WTC11 (cell line): ENCODE measurements at regions not wholly inside any gene's neighbourhood (a gene's known extent, or its start where the extent isn't known, plus 50 kb on each side); places are given as distances from the start of the nearest gene placed in this dataset.

Source experiments
- ATAC-seq: fragments of 200-7000 bp; cut with Tn5 transposase; 2 replicates; pipeline ENCODE4 v1.10.0; 2021; ENCODE audit warnings: mild to moderate bottlenecking, moderate library complexity
- CTCF ChIA-PET: fragments of 300-600 bp; sonication (Branson Sonifier 250); formaldehyde crosslinking; loops from one replicate; lab custom pipeline; 2021; ENCODE audit warnings: antibody characterized with exemption; lab: Charles Lee
- POLR2A ChIA-PET: fragments of 350-600 bp; sonication (Branson Sonifier 250); formaldehyde crosslinking; loops from one replicate; lab custom pipeline; 2021; ENCODE audit warnings: antibody characterized with exemption; lab: Charles Lee
- DNase-seq: peaks from one replicate; pipeline ENCODE4 v3.0.0; 2021; ENCODE audit warnings: low spot score
- H3K27ac Mint-ChIP-seq: 2 replicates; pipeline ENCODE4 v1.8.0; 2021; ENCODE audit warnings: mixed read lengths
- H3K27me3 Mint-ChIP-seq: 2 replicates; pipeline ENCODE4 v1.8.0; 2021; ENCODE audit warnings: low read depth, mild to moderate bottlenecking, moderate library complexity, mixed read lengths
- H3K36me3 Mint-ChIP-seq: 2 replicates; pipeline ENCODE4 v1.8.0; 2021; ENCODE audit warnings: mixed read lengths
- H3K4me1 Mint-ChIP-seq: 2 replicates; pipeline ENCODE4 v1.8.0; 2022; ENCODE audit warnings: mixed read lengths
- H3K4me3 Mint-ChIP-seq: 2 replicates; pipeline ENCODE4 v1.8.0; 2021; ENCODE audit warnings: mild to moderate bottlenecking, moderate library complexity, mixed read lengths
- H3K9me3 Mint-ChIP-seq: 2 replicates; pipeline ENCODE4 v1.8.0; 2021; ENCODE audit warnings: mixed read lengths
- AFF4 ChIP-seq: sonication (generic); formaldehyde crosslinking; IDR thresholded peaks from 2 replicates; pipeline ENCODE4 v1.8.1; 2023; ENCODE audit warnings: mild to moderate bottlenecking, missing genetic modification reagents, borderline replicate concordance
- ATF1 ChIP-seq: sonication (generic); formaldehyde crosslinking; IDR thresholded peaks from 2 replicates; pipeline ENCODE4 v1.8.1; 2023; ENCODE audit warnings: mild to moderate bottlenecking, moderate library complexity, missing genetic modification reagents
- CREB1 ChIP-seq: sonication (generic); formaldehyde crosslinking; IDR thresholded peaks from 2 replicates; pipeline ENCODE4 v1.8.0; 2023; ENCODE audit warnings: mild to moderate bottlenecking, missing genetic modification reagents
- CREM ChIP-seq: sonication (generic); formaldehyde crosslinking; IDR thresholded peaks from 2 replicates; pipeline ENCODE4 v1.8.1; 2022; ENCODE audit warnings: mild to moderate bottlenecking, missing genetic modification reagents, moderate library complexity
- E2F1 ChIP-seq: sonication (generic); formaldehyde crosslinking; IDR thresholded peaks from 2 replicates; pipeline ENCODE4 v1.8.0; 2022; ENCODE audit warnings: mild to moderate bottlenecking, missing genetic modification reagents
- ESRRA ChIP-seq: sonication (generic); formaldehyde crosslinking; IDR thresholded peaks from 2 replicates; pipeline ENCODE4 v1.8.1; 2022; ENCODE audit warnings: mild to moderate bottlenecking, missing genetic modification reagents, borderline replicate concordance
- FOXJ3 ChIP-seq: sonication (generic); formaldehyde crosslinking; IDR thresholded peaks from 2 replicates; pipeline ENCODE4 v1.9.0; 2021; ENCODE audit warnings: missing genetic modification reagents, mild to moderate bottlenecking, borderline replicate concordance
- IRF1 ChIP-seq: sonication (generic); formaldehyde crosslinking; IDR thresholded peaks from 2 replicates; pipeline ENCODE4 v1.8.0; 2023; ENCODE audit warnings: missing genetic modification reagents
- JAZF1 ChIP-seq: fragments of 250-450 bp; sonication (Bioruptor Pico); IDR thresholded peaks from 2 replicates; pipeline ENCODE4 v1.9.0; 2021; ENCODE audit warnings: moderate library complexity, mild to moderate bottlenecking, inconsistent platforms
- MAX ChIP-seq: sonication (generic); formaldehyde crosslinking; IDR thresholded peaks from 2 replicates; pipeline ENCODE4 v1.8.0; 2022; ENCODE audit warnings: mild to moderate bottlenecking, missing genetic modification reagents
- MLX ChIP-seq: sonication (generic); formaldehyde crosslinking; IDR thresholded peaks from 2 replicates; pipeline ENCODE4 v1.8.1; 2023; ENCODE audit warnings: mild to moderate bottlenecking, missing genetic modification reagents, moderate library complexity
- MXD4 ChIP-seq: fragments of 250-450 bp; sonication (Bioruptor Pico); IDR thresholded peaks from 2 replicates; pipeline ENCODE4 v1.8.0; 2021; ENCODE audit warnings: mild to moderate bottlenecking, moderate library complexity, borderline replicate concordance
- NFATC4 ChIP-seq: fragments of 250-450 bp; sonication (Bioruptor Pico); IDR thresholded peaks from 2 replicates; pipeline ENCODE4 v1.9.0; 2021; ENCODE audit warnings: mild to moderate bottlenecking
- NR2C2 ChIP-seq: sonication (generic); formaldehyde crosslinking; IDR thresholded peaks from 2 replicates; pipeline ENCODE4 v1.8.0; 2022; ENCODE audit warnings: mild to moderate bottlenecking, missing genetic modification reagents
- SMAD3 ChIP-seq: sonication (generic); formaldehyde crosslinking; IDR thresholded peaks from 2 replicates; pipeline ENCODE4 v1.8.0; 2022; ENCODE audit warnings: missing genetic modification reagents, mild to moderate bottlenecking, borderline replicate concordance
- STAT6 ChIP-seq: sonication (generic); formaldehyde crosslinking; conservative IDR thresholded peaks from 2 replicates; pipeline ENCODE4 v1.8.1; 2023; ENCODE audit warnings: mild to moderate bottlenecking, low read depth, missing genetic modification reagents, moderate library complexity
- TEAD1 ChIP-seq: sonication (generic); formaldehyde crosslinking; IDR thresholded peaks from 2 replicates; pipeline ENCODE4 v1.8.0; 2022; ENCODE audit warnings: mild to moderate bottlenecking, missing genetic modification reagents
- USF1 ChIP-seq: sonication (generic); formaldehyde crosslinking; IDR thresholded peaks from 2 replicates; pipeline ENCODE4 v1.8.0; 2022; ENCODE audit warnings: mild to moderate bottlenecking, missing genetic modification reagents
- USF2 ChIP-seq: sonication (generic); formaldehyde crosslinking; IDR thresholded peaks from 2 replicates; pipeline ENCODE4 v1.8.1; 2023; ENCODE audit warnings: mild to moderate bottlenecking, missing genetic modification reagents, moderate library complexity
- ZMAT4 ChIP-seq: fragments of 250-450 bp; sonication (Bioruptor Pico); IDR thresholded peaks from 2 replicates; pipeline ENCODE4 v1.9.0; 2021; ENCODE audit warnings: mild to moderate bottlenecking
- ZNF219 ChIP-seq: sonication (generic); formaldehyde crosslinking; IDR thresholded peaks from 2 replicates; pipeline ENCODE4 v1.8.0; 2023; ENCODE audit warnings: missing genetic modification reagents, mild to moderate bottlenecking, borderline replicate concordance

GRCh38 chr2:12073217-12073852, 326.9 kb downstream of the LPIN1 start:
- Mint-ChIP-seq H3K4me1 (peaks cover 16% of the 10 kb centered on the region), H3K4me3 (no peak overlapping the region), H3K9me3 (peaks cover 4% of the 10 kb centered on the region; the same call in 1 of the 2 replicates), H3K27me3 (no peaks in the 10 kb centered on the region), H3K27ac (no peak overlapping the region), H3K36me3 (no peaks in the 10 kb centered on the region)
- TF ChIP-seq ZMAT4 (CRISPR knock-in tag) (no peak), NR2C2 (CRISPR knock-in tag) (no peak), USF2 (CRISPR knock-in tag) (no peak), ZNF219 (CRISPR knock-in tag) (no peak), NFATC4 (CRISPR knock-in tag) (no peak), FOXJ3 (no peak), AFF4 (no peak), MLX (CRISPR knock-in tag) (no peak), MXD4 (CRISPR knock-in tag) (no peak), E2F1 (CRISPR knock-in tag) (no peak), CREB1 (CRISPR knock-in tag) (no peak), TEAD1 (no peak)
- no peak for ATAC-seq
- no peak for DNase-seq
- POLR2A ChIA-PET: no interaction called here
- CTCF ChIA-PET: interaction anchor here (1.1 kb wide), 1 partner anchor 9 kb away, joined by 3 read pairs; no protein-coding TSS in a partner anchor

GRCh38 chr2:12074126-12074844, 327.9 kb downstream of the LPIN1 start:
- POLR2A ChIA-PET: no interaction called here
- peaks cover 4% of the 10 kb centered on the region; the same call in 1 of the 2 replicates for H3K9me3 Mint-ChIP-seq
- H3K36me3 Mint-ChIP-seq: no peaks in the 10 kb centered on the region
- H3K27ac Mint-ChIP-seq: no peak overlapping the region
- no peak for DNase-seq
- CTCF ChIA-PET: interaction anchor here (1.1 kb wide), 1 partner anchor 8 kb away, joined by 3 read pairs; no protein-coding TSS in a partner anchor
- H3K4me3 Mint-ChIP-seq: no peak overlapping the region
- ATAC-seq: no peak
- H3K27me3 Mint-ChIP-seq: no peaks in the 10 kb centered on the region
- peaks cover 14% of the 10 kb centered on the region for H3K4me1 Mint-ChIP-seq
- TF ChIP-seq CREM (CRISPR knock-in tag) (no peak), IRF1 (CRISPR knock-in tag) (no peak), ESRRA (CRISPR knock-in tag) (no peak), STAT6 (CRISPR knock-in tag) (no peak), JAZF1 (no peak), ZNF219 (CRISPR knock-in tag) (no peak), SMAD3 (CRISPR knock-in tag) (no peak), USF1 (CRISPR knock-in tag) (no peak), MLX (CRISPR knock-in tag) (no peak), NR2C2 (CRISPR knock-in tag) (no peak), MAX (CRISPR knock-in tag) (no peak), ATF1 (CRISPR knock-in tag) (no peak)
